GM21423 (cell line): ENCODE measurements at regions not wholly inside any gene's neighbourhood (a gene's known extent, or its start where the extent isn't known, plus 50 kb on each side); places are given as distances from the start of the nearest gene placed in this dataset.

Experiments used
- ATAC-seq: cut with Tn5 transposase; IDR thresholded peaks from one replicate; pipeline ENCODE4 v1.9.1; 2021; ENCODE audit warnings: mild to moderate bottlenecking, moderate library complexity; ENCODE audit not compliant: unreplicated experiment

- ATAC-seq: no peak
These were observed 362.3 kb downstream of the MAFB start for GRCh38 chr20:40326784-40327183.

DNA sequence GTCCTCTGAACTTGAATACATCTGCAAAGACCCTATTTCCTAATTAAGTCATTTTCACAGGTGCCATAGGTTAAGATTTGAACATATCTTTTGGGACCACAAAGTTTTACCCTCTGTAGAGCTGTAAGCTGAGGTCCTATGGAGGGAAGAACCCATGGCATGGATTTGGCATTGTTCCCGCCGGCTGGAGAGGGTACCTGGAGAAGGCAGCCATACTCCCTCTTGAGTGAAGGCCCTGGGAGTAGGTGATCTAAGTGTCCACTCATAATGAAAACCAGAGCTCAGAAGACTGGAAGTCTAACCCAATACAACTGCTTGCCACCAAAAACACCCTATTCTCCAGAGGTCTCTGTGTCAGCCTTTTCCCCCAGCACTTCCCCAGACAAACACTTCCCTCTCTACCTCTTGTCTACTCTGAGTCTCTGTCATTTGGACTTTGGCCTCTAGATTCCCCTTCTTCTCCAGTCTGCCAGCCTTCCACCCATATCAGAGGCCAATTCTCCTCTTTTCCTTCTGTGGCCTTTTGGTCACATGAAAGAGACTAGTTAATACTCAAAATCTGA, 363.9 kb downstream of the MAFB start:
- ATAC-seq: no peak

DNA sequence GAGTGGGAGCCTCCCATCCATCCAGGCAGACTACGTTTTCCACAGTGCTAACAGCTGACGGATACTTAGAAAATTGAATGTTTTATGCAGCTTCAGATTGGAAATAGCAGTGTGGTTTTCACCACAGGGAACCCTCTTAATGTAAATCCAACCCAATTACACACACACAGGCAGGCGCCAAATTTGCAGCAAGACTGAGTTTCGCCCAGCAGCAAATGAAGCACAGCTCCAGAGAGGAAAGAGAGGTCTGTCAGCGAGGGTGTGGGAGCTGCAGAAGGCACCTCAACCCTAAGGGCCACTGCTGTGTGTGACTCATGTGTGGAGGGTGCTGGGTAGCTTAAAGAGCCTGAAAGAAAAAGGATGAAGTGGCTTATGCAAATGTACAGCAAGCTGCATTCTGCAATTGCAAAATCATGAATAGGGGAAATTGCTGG, 365.7 kb downstream of the MAFB start:
- ATAC-seq: no peak

GRCh38 chr20:40322941-40323340, 366.1 kb downstream of the MAFB start:
- no peak for ATAC-seq

DNA sequence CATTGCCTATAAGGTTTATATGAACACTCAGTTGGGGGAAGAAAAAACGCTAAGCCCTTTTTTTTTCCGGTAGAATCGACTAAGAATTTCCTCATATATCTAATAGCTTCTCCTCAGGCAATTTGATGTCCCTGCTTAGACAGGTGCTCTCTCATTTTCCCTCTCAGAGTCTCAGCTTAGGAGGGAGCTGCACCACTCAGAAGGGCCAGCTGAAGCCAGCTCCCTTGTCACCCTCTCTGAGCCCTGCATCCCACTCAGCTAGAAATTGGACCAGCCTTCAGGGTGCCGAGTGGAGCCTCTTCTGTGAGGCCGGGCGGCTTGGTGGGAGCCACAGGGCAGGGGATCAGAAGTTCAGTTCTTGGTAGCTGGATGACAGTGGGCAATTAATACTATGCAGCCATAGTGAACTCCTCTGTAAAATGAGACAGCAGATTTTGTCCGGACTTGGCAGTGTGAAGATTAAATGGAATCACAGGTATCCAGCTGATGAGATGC, 368.5 kb downstream of the MAFB start:
- ATAC-seq: no peak

GRCh38 chr20:40319741-40320516, 369.1 kb downstream of the MAFB start:
- ATAC-seq: no peak

DNA sequence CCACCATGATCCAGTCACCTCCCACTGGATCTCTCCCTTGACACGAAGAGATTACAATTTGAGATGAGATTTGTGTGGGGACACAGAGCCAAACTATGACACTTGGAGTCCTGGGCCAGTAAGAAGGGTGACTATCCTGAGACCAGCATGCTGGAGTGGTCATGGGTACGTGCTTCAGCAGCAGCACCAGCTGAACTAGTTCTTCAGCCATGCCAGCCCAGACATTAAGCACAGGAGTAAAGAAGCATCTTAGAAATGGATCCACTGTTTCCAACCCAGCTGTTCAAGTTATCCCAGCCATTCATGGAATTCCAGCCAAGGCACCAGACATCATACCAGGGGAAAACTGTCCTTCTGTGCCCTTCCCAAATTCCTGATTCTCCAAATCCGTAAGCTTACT, 370.0 kb downstream of the MAFB start:
- ATAC-seq: no peak

- ATAC-seq: no peak
These were observed 371.8 kb downstream of the MAFB start for GRCh38 chr20:40317156-40317790.

- no peak for ATAC-seq
These were observed 374.8 kb downstream of the MAFB start for GRCh38 chr20:40314278-40314677.

DNA sequence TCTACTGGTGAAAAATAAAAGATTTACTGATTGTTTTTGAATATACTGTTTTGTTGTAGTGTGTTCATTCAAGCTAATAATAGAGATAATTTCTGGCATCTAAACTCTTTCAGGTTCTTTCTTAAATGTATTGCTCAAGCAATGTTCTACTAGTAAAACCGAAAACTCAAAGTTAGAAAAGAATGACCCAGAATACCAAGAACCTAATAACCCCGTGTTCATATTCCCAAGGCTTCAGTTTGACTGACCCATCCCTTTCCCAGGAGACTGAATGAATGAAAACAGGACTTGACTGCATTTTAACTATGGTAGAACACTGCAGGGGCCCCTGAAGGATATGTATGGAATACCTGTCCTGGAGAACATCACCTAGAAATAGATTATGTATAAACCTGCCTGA, 375.3 kb downstream of the MAFB start:
- ATAC-seq: no peak

- ATAC-seq: no peak
These were observed 379.3 kb downstream of the MAFB start for GRCh38 chr20:40309731-40310130.

DNA sequence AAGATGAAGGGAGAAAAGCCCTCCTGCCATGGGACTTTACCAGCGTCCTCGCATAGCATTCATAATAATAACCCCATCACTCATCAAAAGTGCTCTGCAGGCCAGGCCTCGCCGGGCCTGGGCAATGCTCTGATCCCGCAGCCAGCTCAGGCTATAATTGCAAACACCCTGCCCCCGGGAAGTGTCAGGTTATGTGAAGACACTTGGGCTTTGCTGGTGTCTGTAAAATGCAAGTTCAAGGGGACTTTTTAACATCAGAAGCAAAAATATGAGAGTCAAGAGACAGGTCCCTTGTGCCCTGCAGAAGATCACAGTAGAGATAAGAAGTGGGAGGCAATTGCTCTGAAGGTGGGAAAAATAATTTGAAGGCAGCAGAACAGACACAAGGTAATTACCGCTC, 381.0 kb downstream of the MAFB start:
- ATAC-seq: no peak

DNA sequence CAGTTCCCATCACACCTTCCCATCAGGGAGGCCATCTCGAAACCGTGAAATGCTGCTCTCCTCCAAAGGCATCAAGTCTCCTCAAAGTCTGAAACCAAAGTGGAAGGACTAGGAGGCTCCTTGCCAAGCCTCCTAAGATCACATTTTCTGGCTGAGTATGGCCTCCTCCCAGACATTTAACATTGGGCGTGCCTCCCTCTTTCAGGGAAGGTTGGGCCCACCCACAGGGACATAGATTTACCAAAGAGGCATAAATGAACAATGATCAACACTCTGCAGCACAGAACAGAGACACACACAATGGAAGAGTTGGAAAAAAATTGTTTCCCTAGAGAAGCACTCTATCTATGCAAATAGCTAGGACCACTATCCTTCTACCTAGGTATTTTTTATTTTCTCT, 381.8 kb downstream of the MAFB start:
- ATAC-seq: no peak

GRCh38 chr20:40305303-40305702, 383.7 kb downstream of the MAFB start:
- no peak for ATAC-seq

GRCh38 chr20:40304119-40304613, 384.9 kb downstream of the MAFB start:
- ATAC-seq: no peak

- ATAC-seq: no peak
These were observed 394.3 kb downstream of the MAFB start for GRCh38 chr20:40294747-40295146.

DNA sequence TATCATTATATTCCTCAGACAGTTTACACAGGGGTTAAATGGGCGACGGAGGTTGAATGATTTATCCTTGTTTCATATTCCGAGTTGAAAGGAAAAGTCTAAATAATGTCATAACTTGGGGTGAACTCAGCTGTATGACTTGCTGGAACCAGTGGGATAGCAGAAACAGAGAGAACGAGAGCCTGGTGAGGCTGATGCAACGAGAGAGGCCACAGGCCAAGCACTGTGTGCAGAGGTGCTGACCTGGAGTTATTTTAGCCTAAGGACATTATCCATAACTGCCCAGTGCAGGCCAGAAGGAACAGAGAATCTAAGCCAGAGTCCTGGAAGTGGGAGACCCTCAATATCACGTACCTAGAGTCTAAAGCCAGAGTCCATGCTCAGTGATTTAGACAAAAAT, 394.9 kb downstream of the MAFB start:
- ATAC-seq: no peak

DNA sequence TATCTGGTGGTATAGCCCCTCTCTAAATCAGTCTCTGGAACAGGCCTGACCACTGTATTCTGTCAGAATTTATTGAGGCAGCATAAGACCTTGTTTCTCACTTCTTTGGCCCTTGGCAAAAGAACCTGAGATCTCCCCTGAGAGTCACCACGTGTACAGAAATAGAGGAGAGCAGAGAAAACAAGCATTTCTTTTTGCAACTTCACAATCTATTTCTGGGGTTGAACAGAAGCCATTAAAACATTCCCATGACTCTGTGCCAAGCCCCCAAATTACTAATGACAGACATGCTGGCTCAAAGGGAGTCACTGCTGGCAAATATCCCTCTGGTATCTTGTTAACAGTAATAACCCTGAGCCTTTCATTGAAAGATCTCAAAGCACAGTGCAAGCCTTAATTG, 395.3 kb downstream of the MAFB start:
- ATAC-seq: no peak

DNA sequence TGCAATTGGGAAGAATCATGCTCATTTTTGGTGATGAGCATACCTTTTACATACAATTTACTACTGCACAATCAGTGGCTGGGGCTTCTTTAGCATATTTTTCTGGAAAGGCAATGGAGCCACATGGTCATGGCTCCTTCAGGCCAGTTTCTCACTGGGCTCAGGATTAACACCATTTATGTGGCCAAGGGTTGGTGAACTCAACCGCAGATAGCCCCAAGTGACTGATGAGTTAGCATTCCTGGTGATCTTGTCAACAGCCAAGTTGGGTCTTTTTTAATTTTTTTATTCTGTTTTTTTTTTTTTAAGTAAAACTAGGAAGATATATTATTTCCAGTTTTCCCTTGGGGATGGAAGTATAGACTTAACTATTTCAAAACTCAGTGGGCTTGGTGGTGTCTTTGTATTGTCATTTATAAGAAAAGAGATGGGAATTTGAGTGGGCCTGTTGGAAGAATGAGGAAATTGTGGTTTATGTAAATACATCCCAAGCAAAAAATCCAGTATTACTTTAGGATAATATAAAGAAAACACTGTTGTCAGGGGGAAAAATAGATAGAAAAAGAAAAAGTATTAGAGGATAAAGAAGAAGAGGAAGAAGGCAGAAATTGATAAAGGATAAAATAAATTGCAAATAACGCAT, 397.4 kb downstream of the MAFB start:
- ATAC-seq: no peak

DNA sequence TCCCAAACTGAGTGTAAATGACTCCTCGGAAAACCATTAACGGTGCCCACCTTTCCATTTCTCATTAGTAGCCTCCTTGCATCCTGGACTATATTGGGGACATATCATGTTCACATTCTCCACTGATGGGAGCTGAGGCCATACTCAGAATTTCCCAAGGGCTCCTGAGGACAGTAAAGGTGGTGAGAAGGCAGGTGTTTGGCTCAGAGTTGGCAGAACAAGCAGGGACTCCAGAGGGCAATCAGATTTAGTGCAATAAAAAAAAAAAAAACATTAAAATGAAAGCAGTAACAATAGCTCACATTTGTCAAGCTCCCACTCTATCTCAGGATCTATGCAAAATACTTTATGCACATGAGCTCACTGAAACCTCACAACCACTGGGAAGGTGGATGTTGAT, 401.4 kb downstream of the MAFB start:
- ATAC-seq: no peak

- no peak for ATAC-seq
These were observed 402.0 kb downstream of the MAFB start for GRCh38 chr20:40286975-40287531.
